ENCODE measurements at regions not wholly inside any gene's neighbourhood (a gene's known extent, or its start where the extent isn't known, plus 50 kb on each side); places are given as distances from the start of the nearest gene placed in this dataset.

DNA sequence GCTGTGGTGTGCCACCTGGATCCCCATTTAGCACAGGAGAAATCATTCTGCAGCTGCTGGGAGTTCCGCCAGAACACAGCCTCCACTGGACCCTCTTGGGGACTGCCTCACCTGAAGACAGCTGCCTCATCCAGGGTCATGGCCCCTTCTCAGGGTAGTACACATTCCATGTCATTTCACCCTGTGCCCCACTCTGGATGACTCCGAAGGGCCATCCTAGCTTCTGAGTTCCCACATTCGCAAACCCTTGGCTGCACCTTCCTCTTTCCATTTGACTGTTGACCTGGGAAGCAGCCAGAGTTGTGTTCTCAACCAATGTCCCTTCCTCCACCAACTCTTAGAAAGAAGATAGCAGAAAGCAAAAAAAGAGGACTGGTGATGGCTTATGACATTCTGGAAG, 125.6 kb upstream of the TBX20 start:
- TF ChIP-seq, protein P1, sequence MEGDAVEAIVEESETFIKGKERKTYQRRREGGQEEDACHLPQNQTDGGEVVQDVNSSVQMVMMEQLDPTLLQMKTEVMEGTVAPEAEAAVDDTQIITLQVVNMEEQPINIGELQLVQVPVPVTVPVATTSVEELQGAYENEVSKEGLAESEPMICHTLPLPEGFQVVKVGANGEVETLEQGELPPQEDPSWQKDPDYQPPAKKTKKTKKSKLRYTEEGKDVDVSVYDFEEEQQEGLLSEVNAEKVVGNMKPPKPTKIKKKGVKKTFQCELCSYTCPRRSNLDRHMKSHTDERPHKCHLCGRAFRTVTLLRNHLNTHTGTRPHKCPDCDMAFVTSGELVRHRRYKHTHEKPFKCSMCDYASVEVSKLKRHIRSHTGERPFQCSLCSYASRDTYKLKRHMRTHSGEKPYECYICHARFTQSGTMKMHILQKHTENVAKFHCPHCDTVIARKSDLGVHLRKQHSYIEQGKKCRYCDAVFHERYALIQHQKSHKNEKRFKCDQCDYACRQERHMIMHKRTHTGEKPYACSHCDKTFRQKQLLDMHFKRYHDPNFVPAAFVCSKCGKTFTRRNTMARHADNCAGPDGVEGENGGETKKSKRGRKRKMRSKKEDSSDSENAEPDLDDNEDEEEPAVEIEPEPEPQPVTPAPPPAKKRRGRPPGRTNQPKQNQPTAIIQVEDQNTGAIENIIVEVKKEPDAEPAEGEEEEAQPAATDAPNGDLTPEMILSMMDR (conservative IDR thresholded peaks at IDR 0.05; ENCODE audit: low read depth, low read length) = no peak
- TF ChIP-seq EZH2 (IDR thresholded peaks at IDR 0.05; ENCODE audit: borderline replicate concordance, low read depth, low read length, poor library complexity, severe bottlenecking) = no peak
